Parathyroid adenoma (tissue), 2 donors: ENCODE measurements at regions not wholly inside any gene's neighbourhood (a gene's known extent, or its start where the extent isn't known, plus 50 kb on each side); places are given as distances from the start of the nearest gene placed in this dataset.

Experiments
- H2AFZ ChIP-seq: fragments of 300-600 bp; sonication (generic); one replicate; pipeline ENCODE4 v1.7.0; 2017; ENCODE audit warnings: antibody characterized with exemption, mild to moderate bottlenecking
- H3K27ac ChIP-seq: fragments of 300-600 bp; sonication (generic); one replicate; pipeline ENCODE4 v1.7.0; 2017
- H3K27me3 ChIP-seq: fragments of 300-600 bp; sonication (generic); one replicate; pipeline ENCODE4 v1.7.0; 2017; ENCODE audit warnings: low read length; ENCODE audit not compliant: control insufficient read depth, insufficient read depth
- H3K36me3 ChIP-seq: fragments of 300-600 bp; sonication (generic); one replicate; pipeline ENCODE4 v1.7.0; 2017; ENCODE audit warnings: low read length; ENCODE audit not compliant: control insufficient read depth, insufficient read depth
- H3K4me1 ChIP-seq: fragments of 300-600 bp; sonication (generic); one replicate; pipeline ENCODE4 v1.7.0; 2017; ENCODE audit warnings: control low read depth
- H3K4me2 ChIP-seq: fragments of 300-600 bp; sonication (generic); one replicate; pipeline ENCODE4 v1.7.0; 2017; ENCODE audit warnings: low read length
- H3K4me3 ChIP-seq: fragments of 300-600 bp; sonication (generic); one replicate; pipeline ENCODE4 v1.7.0; 2017; ENCODE audit warnings: low read depth, low read length
- H3K79me2 ChIP-seq: fragments of 300-600 bp; sonication (generic); one replicate; pipeline ENCODE4 v1.7.0; 2017; ENCODE audit warnings: control low read depth
- H3K9ac ChIP-seq: fragments of 300-600 bp; sonication (generic); one replicate; pipeline ENCODE4 v1.7.0; 2017; ENCODE audit warnings: mild to moderate bottlenecking
- H3K9me3 ChIP-seq: fragments of 300-600 bp; sonication (generic); one replicate; pipeline ENCODE4 v1.7.0; 2017; ENCODE audit warnings: low read length; ENCODE audit not compliant: control insufficient read depth
- CTCF ChIP-seq: fragments of 300-600 bp; sonication (generic); IDR thresholded peaks from one replicate; pipeline ENCODE4 v1.7.0; 2017; ENCODE audit warnings: antibody characterized with exemption, mild to moderate bottlenecking
- donor health status: primary hyperparathyroidism.

GRCh38 chr7:132022188-132022587, 465.8 kb upstream of the PODXL start:
- Histone ChIP-seq H2AFZ (no peak overlapping the region), H3K9ac (no peak overlapping the region), H3K36me3 (no peaks in the 10 kb centered on the region), H3K79me2 (no peaks in the 10 kb centered on the region), H3K27ac (no peak overlapping the region), H3K4me2 (no peak overlapping the region), H3K27me3 (no peaks in the 10 kb centered on the region), H3K4me3 (no peak overlapping the region), H3K9me3 (no peaks in the 10 kb centered on the region), H3K4me1 (no peaks in the 10 kb centered on the region)
- TF ChIP-seq CTCF = no peak

GRCh38 chr7:132019703-132020102, 463.3 kb upstream of the PODXL start:
- Histone ChIP-seq H2AFZ (no peak overlapping the region), H3K4me2 (no peak overlapping the region), H3K27ac (no peak overlapping the region), H3K4me3 (no peak overlapping the region), H3K9me3 (no peaks in the 10 kb centered on the region), H3K27me3 (no peaks in the 10 kb centered on the region), H3K4me1 (no peaks in the 10 kb centered on the region), H3K79me2 (no peaks in the 10 kb centered on the region), H3K9ac (no peak overlapping the region), H3K36me3 (no peaks in the 10 kb centered on the region)
- TF ChIP-seq CTCF = no peak

- H3K79me2 ChIP-seq = no peaks in the 10 kb centered on the region
- H3K36me3 ChIP-seq = no peaks in the 10 kb centered on the region
These were observed 453.4 kb upstream of the PODXL start for GRCh38 chr7:132009778-132010177.

GRCh38 chr7:132004529-132004928, 448.1 kb upstream of the PODXL start:
- no peak overlapping the region for H3K27ac ChIP-seq
- no peaks in the 10 kb centered on the region for H3K27me3 ChIP-seq
- no peaks in the 10 kb centered on the region for H3K9me3 ChIP-seq
- no peak overlapping the region for H2AFZ ChIP-seq
- no peak for TF ChIP-seq CTCF
- no peak overlapping the region for H3K4me2 ChIP-seq
- no peaks in the 10 kb centered on the region for H3K4me1 ChIP-seq
- H3K9ac ChIP-seq = no peak overlapping the region
- no peaks in the 10 kb centered on the region for H3K79me2 ChIP-seq
- H3K4me3 ChIP-seq = no peak overlapping the region
- no peaks in the 10 kb centered on the region for H3K36me3 ChIP-seq

More at GRCh38 chr7:132009778-132010177, 453.4 kb upstream of the PODXL start:
- H3K27ac ChIP-seq = no peak overlapping the region
- no peaks in the 10 kb centered on the region for H3K9me3 ChIP-seq
- no peak overlapping the region for H2AFZ ChIP-seq
- H3K4me2 ChIP-seq = no peak overlapping the region
- no peak for TF ChIP-seq CTCF
- H3K9ac ChIP-seq = no peak overlapping the region
- H3K27me3 ChIP-seq = no peaks in the 10 kb centered on the region
- no peak overlapping the region for H3K4me3 ChIP-seq
- no peaks in the 10 kb centered on the region for H3K4me1 ChIP-seq

- Histone ChIP-seq H3K4me3 (no peak overlapping the region), H3K27me3 (no peaks in the 10 kb centered on the region), H2AFZ (no peak overlapping the region), H3K9me3 (no peaks in the 10 kb centered on the region), H3K27ac (no peak overlapping the region), H3K4me1 (no peaks in the 10 kb centered on the region), H3K4me2 (no peak overlapping the region), H3K9ac (no peak overlapping the region), H3K79me2 (no peaks in the 10 kb centered on the region), H3K36me3 (no peaks in the 10 kb centered on the region)
- no peak for TF ChIP-seq CTCF
These were observed 446.0 kb upstream of the PODXL start for GRCh38 chr7:132002343-132002968.
